ENCODE measurements at regions not wholly inside any gene's neighbourhood (a gene's known extent, or its start where the extent isn't known, plus 50 kb on each side); places are given as distances from the start of the nearest gene placed in this dataset.

DNA sequence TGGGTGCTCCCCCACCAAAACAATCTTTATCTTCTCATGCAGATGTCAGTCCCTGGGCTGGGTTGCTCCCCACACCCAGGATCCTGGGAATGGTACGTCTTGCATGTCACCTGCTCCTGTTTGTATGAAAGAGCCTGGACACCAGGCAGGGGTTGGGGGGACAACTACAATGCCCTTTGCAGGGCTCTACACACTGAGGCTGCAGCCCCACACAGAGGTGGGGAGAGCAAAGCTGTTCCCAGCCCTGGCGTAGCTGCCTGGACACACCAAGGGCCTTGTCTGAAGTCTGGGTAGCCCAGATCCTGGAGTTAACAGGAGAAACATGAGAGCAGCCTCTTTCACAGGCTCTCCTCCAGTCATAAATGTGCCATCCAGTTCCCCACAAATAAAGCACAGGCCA lies 61.2 kb upstream of the TMEM72 start:
- DNase-seq (no peak), ATAC-seq (no peak)
- Histone ChIP-seq H3K27ac (ENCODE audit: low read length) (no peak overlapping the region), H3K9me3 (ENCODE audit: control insufficient read depth, low read length) (no peaks in the 10 kb centered on the region), H3K4me1 (ENCODE audit: control insufficient read depth, insufficient read depth, low read length) (no peaks in the 10 kb centered on the region), H3K4me3 (ENCODE audit: low read length) (no peak overlapping the region), H3K27me3 (ENCODE audit: control insufficient read depth, insufficient read depth) (no peaks in the 10 kb centered on the region)
- 93% methylated on average over 2 of the region's 2 CpGs for WGBS
- intact Hi-C loops (cut with DNase I): loop anchor here in 1 of 4 donors (10.0 kb wide), 1 partner anchor 535 kb away; no protein-coding TSS in a partner anchor

GRCh38 chr10:44850356-44850934 lies 60.7 kb upstream of the TMEM72 start:
- intact Hi-C loops (cut with DNase I): loop anchor here in 1 of 4 donors (10.0 kb wide), 1 partner anchor 536 kb away; no protein-coding TSS in a partner anchor

GRCh38 chr10:44851413-44851812 lies 59.7 kb upstream of the TMEM72 start:
- H3K27ac ChIP-seq (ENCODE audit: low read length): no peak overlapping the region
- intact Hi-C loops (cut with DNase I): loop anchor here in 1 of 4 donors (10.0 kb wide), 1 partner anchor 537 kb away; no protein-coding TSS in a partner anchor
- no peak overlapping the region for H3K4me3 ChIP-seq (ENCODE audit: low read length)
- ATAC-seq (no peak), DNase-seq (no peak)
- WGBS: 96% methylated on average over 10 of the region's 10 CpGs
- no peaks in the 10 kb centered on the region for H3K9me3 ChIP-seq (ENCODE audit: control insufficient read depth, low read length)
- H3K4me1 ChIP-seq (ENCODE audit: control insufficient read depth, insufficient read depth, low read length): no peaks in the 10 kb centered on the region
- H3K27me3 ChIP-seq (ENCODE audit: control insufficient read depth, insufficient read depth): no peaks in the 10 kb centered on the region

More at GRCh38 chr10:44850356-44850934, 60.7 kb upstream of the TMEM72 start:
- ATAC-seq: no peak
- Histone ChIP-seq H3K27me3 (ENCODE audit: control insufficient read depth, insufficient read depth) (no peaks in the 10 kb centered on the region), H3K4me1 (ENCODE audit: control insufficient read depth, insufficient read depth, low read length) (no peaks in the 10 kb centered on the region), H3K4me3 (ENCODE audit: low read length) (no peak overlapping the region), H3K9me3 (ENCODE audit: control insufficient read depth, low read length) (no peaks in the 10 kb centered on the region), H3K27ac (ENCODE audit: low read length) (no peak overlapping the region)
- WGBS: 81% methylated on average over 8 of the region's 8 CpGs
- DNase-seq: no peak

- Histone ChIP-seq H3K27me3 (ENCODE audit: control insufficient read depth, insufficient read depth) (no peaks in the 10 kb centered on the region), H3K9me3 (ENCODE audit: control insufficient read depth, low read length) (no peaks in the 10 kb centered on the region), H3K4me1 (ENCODE audit: control insufficient read depth, insufficient read depth, low read length) (no peaks in the 10 kb centered on the region), H3K4me3 (ENCODE audit: low read length) (no peak overlapping the region), H3K27ac (ENCODE audit: low read length) (no peak overlapping the region)
- ATAC-seq (no peak), DNase-seq (no peak)
- WGBS: 90% methylated on average over 8 of the region's 8 CpGs
- intact Hi-C loops (cut with DNase I): loop anchor here in 1 of 4 donors (10.0 kb wide), 1 partner anchor 537 kb away; no protein-coding TSS in a partner anchor
Observed at GRCh38 chr10:44851881-44852280, 59.3 kb upstream of the TMEM72 start.

- Histone ChIP-seq H3K4me1 (ENCODE audit: control insufficient read depth, insufficient read depth, low read length) (no peaks in the 10 kb centered on the region), H3K27me3 (ENCODE audit: control insufficient read depth, insufficient read depth) (no peaks in the 10 kb centered on the region), H3K9me3 (ENCODE audit: control insufficient read depth, low read length) (no peaks in the 10 kb centered on the region), H3K27ac (ENCODE audit: low read length) (no peak overlapping the region), H3K4me3 (ENCODE audit: low read length) (no peak overlapping the region)
- 30% methylated on average over 1 of the region's 1 CpG for WGBS
- ATAC-seq (peak in 1 of 2 donors; percentile 15), DNase-seq (peak in 1 of 3 donors; percentile 9)
- intact Hi-C loops (cut with DNase I): loop anchor here in 1 of 4 donors (10.0 kb wide), 1 partner anchor 538 kb away; no protein-coding TSS in a partner anchor
Observed at GRCh38 chr10:44853148-44853734, 57.9 kb upstream of the TMEM72 start.

GRCh38 chr10:44853796-44854195 lies 57.3 kb upstream of the TMEM72 start:
- 88% methylated on average over 6 of the region's 6 CpGs for WGBS
- no peak overlapping the region for H3K27ac ChIP-seq (ENCODE audit: low read length)
- DNase-seq: no peak
- H3K4me3 ChIP-seq (ENCODE audit: low read length): no peak overlapping the region
- ATAC-seq: no peak
- intact Hi-C loops (cut with DNase I): loop anchor here in 1 of 4 donors (10.0 kb wide), 1 partner anchor 539 kb away; no protein-coding TSS in a partner anchor
- no peaks in the 10 kb centered on the region for H3K27me3 ChIP-seq (ENCODE audit: control insufficient read depth, insufficient read depth)
- no peaks in the 10 kb centered on the region for H3K4me1 ChIP-seq (ENCODE audit: control insufficient read depth, insufficient read depth, low read length)
- H3K9me3 ChIP-seq (ENCODE audit: control insufficient read depth, low read length): no peaks in the 10 kb centered on the region

DNA sequence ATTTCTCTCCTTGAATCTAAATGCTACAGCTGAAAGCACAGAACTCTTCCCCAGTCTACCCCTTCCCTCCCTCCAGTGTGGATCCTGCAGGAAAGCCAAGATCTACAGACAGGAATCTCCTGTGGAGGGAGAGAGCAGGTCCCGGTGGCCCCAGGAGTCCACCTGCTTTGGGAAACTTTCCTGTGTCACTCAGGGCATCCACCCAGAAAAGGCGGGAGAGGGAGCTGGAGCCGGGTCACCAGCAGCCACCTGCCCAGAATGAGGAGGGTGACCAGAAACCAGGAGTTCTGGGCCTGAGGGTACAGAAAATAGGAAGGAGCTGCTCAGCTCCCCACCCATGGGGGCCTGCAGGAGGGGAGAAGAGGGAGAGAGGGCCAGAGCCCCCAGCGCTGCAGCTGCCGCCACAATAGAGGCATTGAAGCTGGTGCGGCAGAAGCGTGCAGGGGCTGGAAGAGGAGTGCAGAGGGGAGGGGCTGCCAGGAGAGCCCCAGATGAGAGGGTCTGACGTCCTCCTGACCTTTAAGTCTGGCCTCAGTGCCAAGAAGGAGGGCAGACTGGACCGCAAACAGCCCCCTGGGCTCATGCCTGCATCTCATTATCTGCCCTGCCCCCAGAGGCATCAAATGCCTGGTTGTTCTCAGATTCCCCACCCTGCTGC lies 56.3 kb upstream of the TMEM72 start:
- WGBS: 83% methylated on average over 9 of the region's 9 CpGs
- intact Hi-C loops (cut with DNase I): loop anchor here in 2 of 4 donors (5.0 to 10.0 kb wide), 2 partner anchors 468 to 540 kb away; partner anchors contain the start of gene CXCL12 (in 1 of the 2)
- ATAC-seq (no peak), DNase-seq (no peak)
- Histone ChIP-seq H3K9me3 (ENCODE audit: control insufficient read depth, low read length) (no peaks in the 10 kb centered on the region), H3K4me3 (ENCODE audit: low read length) (no peak overlapping the region), H3K27me3 (ENCODE audit: control insufficient read depth, insufficient read depth) (no peaks in the 10 kb centered on the region), H3K4me1 (ENCODE audit: control insufficient read depth, insufficient read depth, low read length) (no peaks in the 10 kb centered on the region), H3K27ac (ENCODE audit: low read length) (no peak overlapping the region)

DNA sequence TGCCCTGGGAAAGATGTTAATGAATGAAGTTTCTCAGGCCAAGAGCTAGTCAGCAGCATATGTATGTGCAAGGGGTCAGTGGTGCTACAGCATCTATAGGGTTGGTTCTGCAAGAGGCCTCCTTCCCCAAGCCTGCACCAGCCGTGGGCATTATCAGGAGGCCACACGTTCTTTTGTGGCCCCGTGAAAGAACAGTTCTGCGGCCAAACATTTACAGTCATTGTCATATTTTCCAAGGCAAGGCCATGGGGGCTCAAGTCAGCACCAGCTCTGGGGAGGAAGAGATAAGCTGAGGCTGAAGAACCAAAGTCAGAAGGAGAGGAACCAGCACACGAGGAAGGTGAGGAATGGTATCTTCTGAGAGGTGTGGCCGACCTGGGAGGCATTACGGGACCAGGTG lies 54.4 kb upstream of the TMEM72 start:
- intact Hi-C loops (cut with DNase I): loop anchor here in 2 of 4 donors (5.0 to 10.0 kb wide), 2 partner anchors 469 to 542 kb away; partner anchors contain the start of gene CXCL12 (in 1 of the 2)

DNA sequence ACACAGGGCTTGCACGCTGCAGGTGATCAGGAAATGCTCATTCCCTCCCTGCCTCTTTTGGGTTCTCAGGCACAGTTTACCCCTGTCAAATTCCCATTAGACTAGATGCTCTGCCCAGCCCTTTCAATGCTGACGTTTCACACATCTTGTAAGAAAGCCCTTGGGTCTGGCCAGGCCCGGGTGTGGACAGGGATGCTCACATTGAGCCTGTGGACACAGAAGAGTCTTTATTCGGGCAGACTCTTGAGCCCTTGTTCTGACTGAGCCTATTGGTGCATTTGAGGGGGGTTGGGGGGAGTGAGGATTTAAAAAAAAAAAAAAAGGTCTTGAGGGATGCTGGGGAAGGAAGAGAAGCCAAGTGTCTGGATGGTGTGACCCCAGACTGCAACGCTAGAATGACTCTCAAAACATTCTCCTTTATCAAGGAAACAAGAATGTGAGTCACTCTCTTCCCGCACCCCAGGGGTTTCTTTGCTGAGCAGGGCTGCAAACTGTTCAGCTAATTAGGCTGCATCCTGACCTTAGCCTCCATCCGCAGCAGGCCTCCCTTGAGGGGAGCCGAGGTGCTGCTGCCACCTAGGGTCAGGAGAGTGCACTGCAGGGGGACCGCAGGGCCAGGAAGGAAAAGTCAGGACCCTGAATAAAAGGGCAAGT lies 53.6 kb upstream of the TMEM72 start:
- no peaks in the 10 kb centered on the region for H3K4me1 ChIP-seq (ENCODE audit: control insufficient read depth, insufficient read depth, low read length)
- intact Hi-C loops (cut with DNase I): loop anchor here in 2 of 4 donors (2.0 to 10.0 kb wide), 3 partner anchors 470 to 543 kb away; partner anchors contain the start of gene CXCL12 (in 1 of the 2)
- H3K9me3 ChIP-seq (ENCODE audit: control insufficient read depth, low read length): no peaks in the 10 kb centered on the region
- DNase-seq (peak; percentile 72 to 90 (median 88)), ATAC-seq (peak; percentile 87 to 89)
- WGBS: 31% methylated on average over 9 of the region's 9 CpGs
- H3K27me3 ChIP-seq (ENCODE audit: control insufficient read depth, insufficient read depth): no peaks in the 10 kb centered on the region
- no peak overlapping the region for H3K27ac ChIP-seq (ENCODE audit: low read length)
- H3K4me3 ChIP-seq (ENCODE audit: low read length): no peak overlapping the region

More for the DNA sequence above, 54.4 kb upstream of the TMEM72 start:
- Histone ChIP-seq H3K4me3 (ENCODE audit: low read length) (no peak overlapping the region), H3K9me3 (ENCODE audit: control insufficient read depth, low read length) (no peaks in the 10 kb centered on the region), H3K4me1 (ENCODE audit: control insufficient read depth, insufficient read depth, low read length) (no peaks in the 10 kb centered on the region), H3K27me3 (ENCODE audit: control insufficient read depth, insufficient read depth) (no peaks in the 10 kb centered on the region), H3K27ac (ENCODE audit: low read length) (no peak overlapping the region)
- whole genome bisulfite sequencing: 84% methylated on average over 7 of the region's 7 CpGs
- ATAC-seq: no peak
- DNase-seq: no peak

GRCh38 chr10:44858017-44858371 lies 53.1 kb upstream of the TMEM72 start:
- Histone ChIP-seq H3K4me3 (ENCODE audit: low read length) (no peak overlapping the region), H3K27ac (ENCODE audit: low read length) (no peak overlapping the region), H3K4me1 (ENCODE audit: control insufficient read depth, insufficient read depth, low read length) (no peaks in the 10 kb centered on the region), H3K9me3 (ENCODE audit: control insufficient read depth, low read length) (no peaks in the 10 kb centered on the region), H3K27me3 (ENCODE audit: control insufficient read depth, insufficient read depth) (no peaks in the 10 kb centered on the region)
- ATAC-seq: no peak
- intact Hi-C loops (cut with DNase I): loop anchor here in 2 of 4 donors (2.0 to 10.0 kb wide), 3 partner anchors 471 to 543 kb away; partner anchors contain the start of gene CXCL12 (in 1 of the 2)
- 74% methylated on average over 5 of the region's 5 CpGs for WGBS
- no peak for DNase-seq

All from right cardiac atrium (tissue), 5 donors.